OCI-LY7 (cell line): ENCODE measurements at regions not wholly inside any gene's neighbourhood (a gene's known extent, or its start where the extent isn't known, plus 50 kb on each side); places are given as distances from the start of the nearest gene placed in this dataset.
A peak's percentile ranks its signal among the peaks of the same experiment; 100 is the strongest.

Source experiments
- BruUV-seq: library from RNA; stranded (reverse); fragments of 400-500 nt; replicated peaks from 2 replicates; lab custom pipeline; 2021; lab: Mats Ljungman, UMichigan
- CTCF ChIA-PET: fragments of 300-600 bp; sonication (Branson Sonifier 250); formaldehyde crosslinking; loops from one replicate; lab custom pipeline; 2022; ENCODE audit warnings: antibody characterized with exemption; ENCODE audit not compliant: unreplicated experiment; lab: Charles Lee
- POLR2A ChIA-PET: fragments of 300-600 bp; sonication (Branson Sonifier 250); formaldehyde crosslinking; loops from one replicate; lab custom pipeline; 2022; ENCODE audit warnings: antibody characterized with exemption; lab: Charles Lee
- DNase-seq: peaks from one replicate; pipeline ENCODE4 v3.0.0-alpha.2; 2015; ENCODE audit warnings: low spot score
- H2AFZ ChIP-seq: fragments of 200-600 bp; sonication (generic), shearing (Covaris generic); 2 replicates; pipeline ENCODE4 v1.6.1; 2014; ENCODE audit warnings: mild to moderate bottlenecking, antibody characterized with exemption, low read length, moderate library complexity
- H3K27ac ChIP-seq: fragments of 200-600 bp; sonication (generic); 2 replicates; pipeline ENCODE4 v1.5.1; 2014; ENCODE audit warnings: mixed run types, low read depth, mild to moderate bottlenecking, moderate library complexity, low read length, inconsistent platforms; ENCODE audit not compliant: poor library complexity, severe bottlenecking
- H3K36me3 ChIP-seq: fragments of 200-600 bp; sonication (generic); 2 replicates; pipeline ENCODE4 v1.6.1; 2014; ENCODE audit warnings: mild to moderate bottlenecking, antibody characterized with exemption, low read length, moderate library complexity, mixed read lengths; ENCODE audit not compliant: insufficient read depth
- H3K4me1 ChIP-seq: fragments of 200-600 bp; sonication (generic); 2 replicates; pipeline ENCODE4 v1.5.1; 2014; ENCODE audit warnings: mild to moderate bottlenecking, low read length; ENCODE audit not compliant: insufficient read depth, poor library complexity, severe bottlenecking
- H3K4me2 ChIP-seq: fragments of 200-600 bp; sonication (generic); 2 replicates; pipeline ENCODE4 v1.6.1; 2014; ENCODE audit warnings: mild to moderate bottlenecking, low read length
- H3K4me3 ChIP-seq: fragments of 200-600 bp; sonication (generic); 2 replicates; pipeline ENCODE4 v1.5.1; 2014; ENCODE audit warnings: mild to moderate bottlenecking, low read depth, low read length; ENCODE audit not compliant: poor library complexity, severe bottlenecking
- H3K79me2 ChIP-seq: fragments of 200-600 bp; sonication (generic); 2 replicates; pipeline ENCODE4 v1.6.1; 2016; ENCODE audit warnings: low read depth, mild to moderate bottlenecking, low read length, moderate library complexity, mixed read lengths; ENCODE audit not compliant: insufficient read depth
- H3K9me2 ChIP-seq: fragments of 200-600 bp; sonication (generic); 2 replicates; pipeline ENCODE4 v1.6.1; 2016; ENCODE audit warnings: mild to moderate bottlenecking, low read length, mixed read lengths; ENCODE audit not compliant: insufficient read depth
- H3K9me3 ChIP-seq: fragments of 200-600 bp; sonication (generic); 2 replicates; pipeline ENCODE4 v1.6.1; 2014; ENCODE audit warnings: mild to moderate bottlenecking, mixed run types, low read length, mixed read lengths
- H4K20me1 ChIP-seq: fragments of 200-600 bp; sonication (generic); 2 replicates; pipeline ENCODE4 v1.6.1; 2014; ENCODE audit warnings: mild to moderate bottlenecking, antibody characterized with exemption, low read length, moderate library complexity, mixed read lengths; ENCODE audit not compliant: insufficient read depth
- CTCF ChIP-seq: fragments of 200-600 bp; sonication (generic); conservative IDR thresholded peaks from 2 replicates; pipeline ENCODE4 v1.5.1; 2014; ENCODE audit warnings: mild to moderate bottlenecking, antibody characterized with exemption, low read length, moderate library complexity, mixed read lengths
- EZH2phosphoT487 ChIP-seq: fragments of 200-600 bp; sonication (generic); IDR thresholded peaks from 2 replicates; pipeline ENCODE4 v1.6.1; 2018; ENCODE audit warnings: low read depth, borderline replicate concordance, mild to moderate bottlenecking, mixed run types, antibody characterized with exemption, low read length, moderate library complexity, mixed read lengths
- intact Hi-C: fragments of 100-400 bp; cut with micrococcal nuclease; formaldehyde crosslinking; loops from one replicate; pipeline ENCODE4 v1.10.0; 2022; ENCODE audit not compliant: unreplicated experiment

GRCh38 chr18:25535495-25535894 is 183.5 kb upstream of the ZNF521 start:
- H2AFZ ChIP-seq = peak overlapping the region; percentile 82
- peaks cover 9% of the 10 kb centered on the region; the same call in 1 of the 2 replicates for H3K9me3 ChIP-seq
- no peaks in the 10 kb centered on the region for H3K79me2 ChIP-seq
- TF ChIP-seq EZH2phosphoT487 (no peak), CTCF (no peak)
- no peak for DNase-seq
- no peak overlapping the region for H3K27ac ChIP-seq
- H3K4me2 ChIP-seq = no peak overlapping the region
- H3K4me1 ChIP-seq = peaks cover 18% of the 10 kb centered on the region
- intact Hi-C loops = no loop called here
- H3K9me2 ChIP-seq = no peaks in the 10 kb centered on the region
- no TSS peak for BruUV-seq
- CTCF ChIA-PET = no interaction called here
- H3K36me3 ChIP-seq = no peaks in the 10 kb centered on the region
- H3K4me3 ChIP-seq = no peak overlapping the region
- no peaks in the 10 kb centered on the region for H4K20me1 ChIP-seq
- POLR2A ChIA-PET = interaction anchor here (0.7 kb wide), 1 partner anchor 914 kb away, joined by 3 read pairs; no protein-coding TSS in a partner anchor

- BruUV-seq = no TSS peak
Measured at GRCh38 chr18:25534401-25534800, 182.4 kb upstream of the ZNF521 start.

More at GRCh38 chr18:25534401-25534800, 182.4 kb upstream of the ZNF521 start:
- CTCF ChIA-PET = no interaction called here
- Histone ChIP-seq H3K27ac (no peak overlapping the region), H3K36me3 (no peaks in the 10 kb centered on the region), H2AFZ (no peak overlapping the region), H3K9me2 (no peaks in the 10 kb centered on the region), H3K4me2 (no peak overlapping the region), H3K9me3 (peaks cover 9% of the 10 kb centered on the region; the same call in 1 of the 2 replicates), H3K4me3 (no peak overlapping the region), H3K4me1 (peaks cover 24% of the 10 kb centered on the region), H3K79me2 (no peaks in the 10 kb centered on the region), H4K20me1 (no peaks in the 10 kb centered on the region)
- no peak for DNase-seq
- no peak for TF ChIP-seq EZH2phosphoT487
- TF ChIP-seq CTCF = no peak
- intact Hi-C loops = no loop called here
- POLR2A ChIA-PET = interaction anchor here (0.5 to 1.2 kb wide), 3 partner anchors 10 to 1009 kb away, joined by 3 to 4 read pairs (median 4); no protein-coding TSS in a partner anchor
